AG10803 (cell line): ENCODE measurements at regions not wholly inside any gene's neighbourhood (a gene's known extent, or its start where the extent isn't known, plus 50 kb on each side); places are given as distances from the start of the nearest gene placed in this dataset.

Experiments
- DNase-seq: peaks from one replicate; pipeline ENCODE4 v3.0.0; 2010; ENCODE audit warnings: low read depth
- H3K4me3 ChIP-seq: 2 replicates; pipeline ENCODE4 v1.5.1; 2011; ENCODE audit warnings: mild to moderate bottlenecking, low read length, control low read depth
- TF ChIP-seq, protein P1 (sequence below): conservative IDR thresholded peaks from 2 replicates; pipeline ENCODE4 v1.5.1; 2011; ENCODE audit warnings: mild to moderate bottlenecking, low read length, control low read depth, inconsistent platforms

DNA sequence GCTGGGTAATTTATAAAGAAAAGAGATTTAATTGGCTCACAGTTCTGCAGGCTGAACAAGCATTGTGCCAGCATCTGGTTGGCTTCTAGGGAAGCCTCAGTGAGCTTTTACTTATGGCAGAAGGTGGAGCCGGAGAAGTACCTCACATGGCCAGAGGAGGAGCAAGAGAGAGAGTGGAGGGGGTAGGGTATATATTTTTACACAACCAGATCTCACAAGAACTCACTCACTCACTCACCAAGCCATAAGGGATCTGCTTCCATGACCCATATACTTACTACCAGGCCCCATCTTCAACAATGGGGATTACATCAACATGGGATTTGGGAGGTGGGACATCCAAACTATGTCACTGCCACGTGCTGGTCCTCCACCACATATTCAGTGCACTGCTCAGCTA, 117.2 kb upstream of the PRNP start:
- TF ChIP-seq, protein P1, sequence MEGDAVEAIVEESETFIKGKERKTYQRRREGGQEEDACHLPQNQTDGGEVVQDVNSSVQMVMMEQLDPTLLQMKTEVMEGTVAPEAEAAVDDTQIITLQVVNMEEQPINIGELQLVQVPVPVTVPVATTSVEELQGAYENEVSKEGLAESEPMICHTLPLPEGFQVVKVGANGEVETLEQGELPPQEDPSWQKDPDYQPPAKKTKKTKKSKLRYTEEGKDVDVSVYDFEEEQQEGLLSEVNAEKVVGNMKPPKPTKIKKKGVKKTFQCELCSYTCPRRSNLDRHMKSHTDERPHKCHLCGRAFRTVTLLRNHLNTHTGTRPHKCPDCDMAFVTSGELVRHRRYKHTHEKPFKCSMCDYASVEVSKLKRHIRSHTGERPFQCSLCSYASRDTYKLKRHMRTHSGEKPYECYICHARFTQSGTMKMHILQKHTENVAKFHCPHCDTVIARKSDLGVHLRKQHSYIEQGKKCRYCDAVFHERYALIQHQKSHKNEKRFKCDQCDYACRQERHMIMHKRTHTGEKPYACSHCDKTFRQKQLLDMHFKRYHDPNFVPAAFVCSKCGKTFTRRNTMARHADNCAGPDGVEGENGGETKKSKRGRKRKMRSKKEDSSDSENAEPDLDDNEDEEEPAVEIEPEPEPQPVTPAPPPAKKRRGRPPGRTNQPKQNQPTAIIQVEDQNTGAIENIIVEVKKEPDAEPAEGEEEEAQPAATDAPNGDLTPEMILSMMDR: no peak
- H3K4me3 ChIP-seq: no peak overlapping the region
- DNase-seq: no peak

DNA sequence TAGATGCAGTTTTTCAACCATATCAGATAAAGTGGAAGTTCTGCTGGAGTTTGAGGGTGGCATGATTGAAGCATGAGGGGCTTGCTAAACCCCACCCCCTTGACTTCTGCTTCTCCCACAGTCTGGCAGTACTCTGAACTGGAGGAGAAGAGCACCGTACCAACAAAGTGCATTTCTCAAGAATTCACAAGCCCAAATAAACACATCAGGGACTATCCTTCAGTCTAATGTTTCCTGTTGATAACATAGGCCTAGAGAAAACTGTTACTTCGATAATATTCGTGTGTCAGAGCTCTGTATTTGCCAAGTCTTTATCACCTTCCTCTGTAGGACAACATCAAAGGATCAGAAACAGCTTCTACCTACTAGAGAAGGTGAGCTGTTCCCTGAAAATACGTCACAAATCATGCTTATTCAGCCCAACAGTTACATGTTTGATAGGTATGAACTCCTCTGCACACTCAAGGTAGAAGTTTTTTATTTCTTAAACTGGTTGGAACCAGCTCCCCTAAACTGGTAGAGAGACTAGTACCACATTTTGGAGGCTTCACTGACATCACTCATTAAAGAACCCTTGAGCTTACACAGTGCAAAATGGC, 117.8 kb upstream of the PRNP start:
- TF ChIP-seq, protein P1: no peak
- DNase-seq: no peak
- no peak overlapping the region for H3K4me3 ChIP-seq

DNA sequence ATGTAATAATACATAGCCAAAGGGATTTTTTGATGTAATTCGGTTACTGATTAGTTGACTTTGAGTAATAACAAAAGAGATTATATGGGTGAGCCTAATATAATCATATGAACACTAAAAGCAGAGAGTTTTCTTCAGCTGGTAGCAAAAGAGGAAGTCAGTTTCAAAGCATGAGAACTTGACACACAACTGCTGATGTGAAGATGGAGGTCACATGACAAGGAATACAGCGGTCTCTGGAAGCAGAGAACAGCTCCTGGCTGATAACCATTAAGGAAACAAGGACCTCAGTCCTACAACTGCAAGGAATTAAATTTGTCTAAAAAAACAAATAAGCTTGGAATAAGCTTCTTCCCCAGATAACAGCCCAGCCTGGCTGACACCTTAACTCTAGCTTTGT, 119.1 kb upstream of the PRNP start:
- H3K4me3 ChIP-seq: no peak overlapping the region
- no peak for DNase-seq
- TF ChIP-seq, protein P1: no peak

DNA sequence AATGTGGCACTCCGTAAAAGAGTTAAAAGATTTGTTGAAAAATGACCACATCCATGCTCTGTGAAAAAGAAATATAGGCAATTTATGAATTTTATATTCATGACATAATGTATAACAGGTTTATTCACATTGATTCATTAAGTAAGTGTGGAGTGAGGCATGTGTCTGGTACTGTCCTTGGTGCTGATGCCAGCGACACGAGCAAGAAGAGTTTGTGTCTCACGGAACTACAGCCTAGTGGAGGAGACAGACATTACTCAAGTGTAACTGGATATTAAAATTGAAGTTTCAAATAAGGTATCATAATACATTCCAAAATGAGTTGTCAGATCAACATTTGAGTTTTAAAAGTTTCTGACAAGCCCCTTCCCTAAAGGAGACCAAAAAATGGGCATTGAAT, 122.7 kb upstream of the PRNP start:
- DNase-seq: peak; percentile 75
- H3K4me3 ChIP-seq: no peak overlapping the region
- TF ChIP-seq, protein P1: peak; percentile 52

DNA sequence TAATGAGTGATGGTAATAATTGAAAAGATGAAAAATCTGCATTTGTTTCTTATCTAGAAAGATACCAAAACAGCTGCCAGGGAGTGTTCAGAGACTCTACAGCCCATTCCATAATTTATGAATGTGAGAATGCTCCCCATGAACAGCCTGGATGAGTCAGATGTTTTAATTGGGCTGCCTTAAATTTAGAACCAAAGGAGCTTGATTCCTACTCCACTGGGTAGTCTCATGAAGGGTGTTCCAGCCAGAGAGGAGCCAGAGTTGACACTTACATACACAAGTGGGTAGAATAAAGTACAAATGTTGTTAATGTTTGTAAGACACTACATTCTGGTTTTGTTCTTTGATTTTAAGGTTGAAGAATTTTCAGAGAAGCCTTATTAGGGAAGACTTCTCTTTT, 123.2 kb upstream of the PRNP start:
- DNase-seq: no peak
- no peak overlapping the region for H3K4me3 ChIP-seq
- TF ChIP-seq, protein P1: no peak

DNA sequence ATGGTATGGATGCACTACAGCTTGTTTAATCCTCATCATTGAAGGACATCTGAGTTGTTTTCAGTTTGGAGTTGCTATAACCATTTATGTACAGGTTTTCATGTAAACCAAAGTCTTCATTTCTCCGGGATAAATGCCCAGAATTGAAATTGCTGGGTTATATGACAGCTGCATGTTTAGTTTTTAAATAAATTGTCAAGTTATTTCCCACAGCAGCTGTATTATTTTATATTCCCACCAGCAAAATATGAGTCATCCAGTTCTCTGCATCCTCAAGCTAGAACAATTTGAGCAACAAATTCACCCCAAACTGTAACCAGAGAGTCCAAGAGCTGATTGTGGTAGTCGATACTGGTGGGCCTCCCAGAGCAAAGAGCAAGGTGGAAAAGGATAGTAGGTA, 125.6 kb upstream of the PRNP start:
- TF ChIP-seq, protein P1: no peak
- DNase-seq: peak; percentile 16
- no peak overlapping the region for H3K4me3 ChIP-seq

DNA sequence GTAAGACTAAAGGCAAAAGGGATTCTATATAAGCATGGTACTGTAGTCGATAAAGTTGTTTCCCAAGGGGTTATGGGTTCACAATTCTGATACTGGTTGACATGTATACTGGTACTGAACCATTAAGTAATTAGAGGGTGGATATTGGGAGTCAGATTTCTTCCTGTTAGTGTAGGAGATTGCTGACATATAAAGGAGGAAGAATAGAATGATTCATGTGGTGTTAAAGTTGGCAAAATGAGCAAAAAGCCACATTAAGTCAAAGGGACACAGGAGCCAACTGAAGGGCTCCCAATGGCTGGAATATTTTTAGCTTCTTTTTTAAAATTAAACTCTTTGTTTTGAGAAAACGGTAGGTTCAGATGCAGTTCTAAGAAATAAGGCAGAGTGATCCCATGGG, 126.3 kb upstream of the PRNP start:
- no peak overlapping the region for H3K4me3 ChIP-seq
- DNase-seq: no peak
- TF ChIP-seq, protein P1: no peak
